NCI-H1436 (cell line): ENCODE measurements at regions not wholly inside any gene's neighbourhood (a gene's known extent, or its start where the extent isn't known, plus 50 kb on each side); places are given as distances from the start of the nearest gene placed in this dataset.
"Not testable (repeated sequence)": the region's sequence is repeated elsewhere in the genome, so short reads cannot be mapped to it uniquely, and the experiment has no call there.

Experiments used
- DNase-seq: peaks from one replicate; lab custom pipeline; 2025; lab: John Stamatoyannopoulos, UW

- no peak for DNase-seq
These were observed 127.1 kb upstream of the GLRA1 start for GRCh38 chr5:152051499-152052454.

GRCh38 chr5:152046361-152046760, 121.7 kb upstream of the GLRA1 start:
- DNase-seq: no peak

GRCh38 chr5:152038856-152039255, 114.2 kb upstream of the GLRA1 start:
- not testable (repeated sequence) for DNase-seq

- DNase-seq: not testable (repeated sequence)
These were observed 101.8 kb upstream of the GLRA1 start for GRCh38 chr5:152026328-152027024.

- DNase-seq: no peak
These were observed 91.8 kb upstream of the GLRA1 start for GRCh38 chr5:152016421-152016820.

- no peak for DNase-seq
These were observed 83.1 kb upstream of the GLRA1 start for GRCh38 chr5:152007653-152008335.

- no peak for DNase-seq
These were observed 79.4 kb upstream of the GLRA1 start for GRCh38 chr5:152004095-152004494.
